Amniotic epithelial cell (primary cell): ENCODE measurements at regions not wholly inside any gene's neighbourhood (a gene's known extent, or its start where the extent isn't known, plus 50 kb on each side); places are given as distances from the start of the nearest gene placed in this dataset.
"Not testable (repeated sequence)": the region's sequence is repeated elsewhere in the genome, so short reads cannot be mapped to it uniquely, and the experiment has no call there.

ENCODE experiments used
- DNase-seq: peaks from one replicate; pipeline ENCODE4 v3.0.0-alpha.2; 2010; ENCODE audit warnings: low read depth

DNA sequence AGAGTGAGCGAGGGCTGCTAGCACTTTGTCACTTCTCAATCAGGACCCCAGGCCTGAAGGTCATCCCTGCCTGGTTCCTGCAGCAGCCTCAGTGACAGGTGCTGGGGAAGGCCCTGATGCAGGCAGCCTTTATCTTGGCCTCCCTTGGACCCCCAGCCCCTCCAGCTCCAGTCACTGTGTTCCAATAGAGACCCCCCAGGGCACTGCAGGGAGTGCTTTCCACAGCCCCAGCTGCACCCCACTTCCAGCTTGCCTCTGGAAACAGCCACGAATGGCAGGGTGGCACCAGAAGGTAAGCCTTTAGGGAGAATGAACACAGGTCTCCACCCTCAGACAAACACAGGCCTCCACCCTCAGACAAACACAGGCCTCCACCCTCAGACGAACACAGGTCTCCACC, 241.6 kb upstream of the SGCG start:
- DNase-seq: no peak

DNA sequence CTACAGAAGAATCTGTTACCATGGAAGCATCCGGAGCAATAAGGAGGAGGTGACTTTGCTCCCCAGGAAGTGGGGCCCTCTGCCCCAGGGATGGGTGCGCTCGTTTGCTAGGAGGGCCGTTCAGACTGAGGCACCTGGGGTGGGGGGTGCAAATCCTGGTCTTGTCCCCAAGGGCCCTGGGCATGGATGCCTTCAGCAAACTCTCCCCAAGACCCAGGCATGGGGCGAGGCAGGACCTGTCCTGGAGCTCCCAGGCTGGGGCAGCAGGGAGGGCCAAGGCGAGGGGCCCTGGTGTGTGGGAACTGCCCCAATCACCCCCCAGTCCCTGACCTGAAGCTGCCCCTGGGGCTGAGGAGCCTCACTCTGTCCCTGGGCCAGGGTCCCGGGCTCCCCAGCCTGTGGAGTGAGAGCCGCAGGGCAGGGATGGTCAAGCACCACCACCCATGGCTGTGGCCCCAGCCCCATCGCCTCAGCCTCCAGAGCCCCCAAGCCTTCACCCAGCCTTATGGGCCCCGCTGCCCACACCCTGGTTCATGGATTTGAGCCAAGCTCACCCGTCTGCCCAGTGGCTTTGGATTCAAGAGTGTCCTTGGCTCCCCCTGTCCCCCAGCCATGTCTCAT, 240.6 kb upstream of the SGCG start:
- no peak for DNase-seq

DNA sequence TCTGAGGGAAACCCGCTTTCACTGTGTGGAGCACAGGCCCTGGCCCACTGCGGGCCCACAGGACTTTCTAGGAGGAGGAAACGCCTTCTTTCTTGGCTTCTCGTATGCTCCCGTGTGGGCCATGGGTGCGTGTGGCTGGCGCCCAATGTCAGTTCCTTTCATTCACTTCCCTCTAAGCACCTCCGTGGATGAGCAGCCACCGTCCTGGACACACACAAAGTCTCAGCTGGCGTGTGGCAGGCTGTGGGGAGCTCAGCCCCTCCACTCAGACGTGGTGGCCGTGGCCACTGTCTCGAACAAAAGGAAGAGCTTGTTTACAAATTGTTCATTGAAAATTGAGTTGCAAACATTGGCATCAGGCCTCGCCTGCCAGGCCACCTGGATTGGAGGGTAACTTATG, 240.0 kb upstream of the SGCG start:
- no peak for DNase-seq

DNA sequence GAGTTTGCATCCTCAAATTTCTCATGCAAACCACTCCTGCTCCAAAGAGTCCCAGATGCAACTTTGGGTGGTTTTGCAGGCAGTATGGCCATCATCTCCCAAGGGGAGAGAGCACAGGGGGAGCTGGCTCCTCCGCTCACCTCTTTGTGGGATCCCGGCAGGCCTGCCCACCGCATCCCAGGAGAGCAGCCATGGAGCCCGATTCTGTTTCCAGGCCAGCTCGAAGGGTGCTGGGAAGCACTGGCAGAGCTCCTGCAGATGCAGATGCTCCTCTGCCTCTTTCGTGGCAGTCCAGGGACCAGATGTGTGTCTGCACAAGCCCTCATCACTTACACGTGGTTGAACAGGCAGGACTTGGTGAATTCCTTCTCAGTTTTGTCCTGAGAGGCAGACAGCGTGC, 239.3 kb upstream of the SGCG start:
- DNase-seq: not testable (repeated sequence)

DNA sequence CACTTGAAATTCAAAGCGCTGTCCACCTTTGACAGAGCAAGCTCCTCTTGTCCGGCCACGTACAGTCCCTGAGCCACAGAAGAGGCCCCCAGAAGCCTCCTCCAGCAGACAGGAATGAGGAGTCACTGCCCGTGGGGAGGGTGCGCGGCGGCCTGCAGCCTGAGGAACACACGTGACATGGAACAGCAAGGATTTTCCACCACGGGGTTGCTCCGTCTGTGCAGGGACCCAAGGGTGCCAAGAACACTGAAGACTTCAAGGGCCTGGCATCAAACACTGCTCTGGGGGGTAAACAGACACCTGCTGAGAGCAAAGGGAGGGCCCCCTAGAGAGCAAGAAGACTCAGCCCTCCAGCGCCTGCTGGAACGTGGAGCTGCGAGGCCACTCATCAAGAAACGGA, 237.9 kb upstream of the SGCG start:
- not testable (repeated sequence) for DNase-seq

DNA sequence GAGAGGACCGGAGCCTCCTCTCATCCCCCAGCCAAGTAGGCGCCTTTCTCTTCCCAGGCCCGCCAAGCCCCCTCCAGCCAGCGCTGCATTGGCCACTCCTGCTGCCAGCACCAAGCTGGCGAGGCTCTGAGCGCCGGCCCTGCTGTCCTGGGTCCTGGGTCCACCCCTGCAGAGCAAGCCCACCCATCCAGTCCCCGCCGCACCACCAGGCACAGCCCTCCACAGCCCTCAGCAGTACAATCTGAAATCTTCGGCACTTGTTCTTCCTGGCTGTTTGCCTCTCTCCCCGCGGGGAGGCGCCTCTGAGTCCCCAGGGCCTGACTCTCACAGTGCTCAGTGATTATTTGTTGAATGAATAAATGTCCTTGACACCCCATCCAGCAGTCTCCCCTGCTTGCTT, 236.4 kb upstream of the SGCG start:
- DNase-seq: no peak

DNA sequence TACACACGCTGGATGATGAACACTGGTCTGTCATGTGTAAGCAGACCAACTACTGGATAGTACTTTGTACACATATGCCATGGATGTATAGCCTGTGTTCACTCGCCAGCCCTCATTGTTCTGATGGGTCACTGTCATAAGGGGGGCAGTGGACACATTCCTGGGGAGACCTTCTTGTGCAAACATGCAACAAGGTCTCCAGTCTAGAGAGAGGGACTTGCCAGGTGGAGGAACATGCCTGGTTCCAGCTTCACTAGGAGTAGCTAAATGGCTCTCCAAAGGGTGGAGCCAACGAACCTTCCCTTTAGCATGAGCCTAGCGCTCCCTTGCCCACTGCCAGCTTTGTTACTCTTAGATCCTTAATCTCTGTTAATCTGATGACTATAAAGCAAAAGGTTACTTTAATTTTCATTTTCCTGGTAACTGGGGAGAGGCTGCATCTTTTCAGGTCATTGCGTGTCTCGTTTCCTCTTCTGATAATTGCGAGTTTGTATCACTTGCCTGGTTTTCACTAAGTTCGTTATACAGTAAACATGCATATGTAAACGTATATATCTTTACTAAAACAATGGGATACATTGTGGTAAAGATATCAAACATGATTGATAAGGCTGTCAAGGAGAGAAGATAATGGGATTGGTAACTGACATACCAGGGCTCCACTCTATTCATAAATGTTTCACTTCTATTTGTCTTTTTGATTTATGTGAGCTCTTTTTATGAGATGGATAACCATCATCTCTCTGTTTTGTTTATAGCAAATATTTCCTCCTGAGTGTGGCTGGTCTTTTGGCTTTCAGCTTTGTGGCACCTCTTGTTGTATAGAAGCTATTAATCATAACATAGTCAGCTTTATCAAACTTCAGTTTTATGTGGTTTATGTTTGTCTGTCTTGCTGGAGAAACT, 235.2 kb upstream of the SGCG start:
- no peak for DNase-seq

DNA sequence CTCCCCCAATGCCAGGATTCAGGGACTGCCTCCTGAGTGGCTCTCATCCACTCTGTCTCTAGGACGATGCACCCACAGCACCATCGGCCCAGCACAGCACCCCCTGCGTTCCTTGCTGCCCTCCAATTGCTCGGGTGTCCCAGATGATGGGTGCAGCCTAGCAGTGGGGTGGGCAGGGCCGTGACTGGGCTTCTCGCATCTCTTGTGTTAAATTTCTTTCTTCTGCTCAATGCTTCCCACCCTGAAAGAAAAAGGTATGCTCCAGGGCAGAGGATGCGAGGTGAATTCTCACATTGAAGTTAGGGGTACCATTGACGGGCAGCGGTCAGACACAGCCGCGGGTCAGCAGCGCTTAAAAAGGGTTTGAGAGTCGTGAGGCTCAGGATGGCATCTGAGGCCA, 232.4 kb upstream of the SGCG start:
- no peak for DNase-seq

DNA sequence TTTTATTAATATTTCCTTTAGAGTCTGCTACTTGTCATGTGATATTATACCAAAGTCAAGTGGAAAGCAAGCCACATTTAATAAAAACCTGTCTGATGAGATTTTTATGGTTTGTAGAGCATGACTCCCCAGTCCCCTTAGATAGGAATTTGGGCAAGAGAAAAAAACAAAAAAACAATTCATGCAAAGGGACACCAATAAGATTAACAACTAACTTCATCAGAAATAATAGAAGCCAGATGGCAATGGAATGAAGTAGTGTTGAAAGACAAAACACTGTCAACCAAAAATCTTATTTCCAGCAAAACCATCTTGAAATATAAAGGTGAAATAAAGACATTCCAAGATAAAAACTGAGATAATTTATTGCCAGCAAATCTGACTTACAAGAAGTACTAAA, 228.8 kb upstream of the SGCG start:
- DNase-seq: not testable (repeated sequence)

DNA sequence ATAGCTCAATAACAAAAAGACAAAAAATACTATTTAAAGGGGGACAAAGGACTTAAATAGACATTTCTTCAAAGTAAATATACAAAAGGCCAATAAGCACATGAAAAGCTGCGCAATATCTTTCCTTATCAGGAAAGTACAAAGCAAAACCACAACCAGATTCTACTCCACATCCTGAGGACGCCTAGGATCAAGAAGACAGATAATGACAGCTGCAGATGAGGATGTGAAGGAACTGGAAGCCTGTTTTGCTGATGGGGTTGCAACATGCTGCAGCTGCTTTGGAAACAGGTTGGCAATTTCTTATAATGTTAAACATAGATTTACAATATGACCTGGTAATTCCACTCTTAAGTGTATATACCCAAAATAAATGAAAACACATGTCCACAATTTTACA, 225.6 kb upstream of the SGCG start:
- peak; percentile 86 for DNase-seq

DNA sequence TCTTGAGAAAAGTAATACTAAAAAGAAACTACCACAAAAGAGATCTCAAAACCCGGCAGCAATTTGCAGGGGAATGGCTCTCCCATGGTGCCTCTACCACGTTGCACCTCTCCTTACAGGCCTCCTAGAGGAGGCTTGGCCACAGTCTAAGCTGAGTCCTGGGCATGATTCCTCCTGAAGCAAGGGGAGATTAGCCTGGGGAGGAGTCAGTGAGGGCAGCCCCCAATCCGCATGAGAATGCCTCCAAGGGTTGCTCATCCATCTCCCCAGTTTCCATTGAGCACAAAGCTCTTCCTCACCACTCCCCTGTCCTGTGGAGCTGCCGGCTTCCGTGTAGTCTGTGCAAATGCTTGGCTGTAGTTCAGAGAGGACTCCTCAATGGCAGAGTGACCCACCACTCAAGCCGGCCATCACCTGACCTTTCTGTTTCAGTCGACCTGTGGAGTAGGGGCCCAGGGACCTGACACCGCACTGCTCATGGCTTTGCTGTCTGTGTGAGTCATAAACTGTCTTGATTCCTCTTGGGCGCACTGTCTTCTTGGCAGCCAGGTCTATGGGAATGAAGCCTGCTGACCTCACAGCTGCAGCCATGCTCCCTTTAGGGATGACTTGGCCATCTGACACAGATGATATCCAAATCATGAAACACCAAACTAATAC, 224.2 kb upstream of the SGCG start:
- peak; percentile 20 for DNase-seq

DNA sequence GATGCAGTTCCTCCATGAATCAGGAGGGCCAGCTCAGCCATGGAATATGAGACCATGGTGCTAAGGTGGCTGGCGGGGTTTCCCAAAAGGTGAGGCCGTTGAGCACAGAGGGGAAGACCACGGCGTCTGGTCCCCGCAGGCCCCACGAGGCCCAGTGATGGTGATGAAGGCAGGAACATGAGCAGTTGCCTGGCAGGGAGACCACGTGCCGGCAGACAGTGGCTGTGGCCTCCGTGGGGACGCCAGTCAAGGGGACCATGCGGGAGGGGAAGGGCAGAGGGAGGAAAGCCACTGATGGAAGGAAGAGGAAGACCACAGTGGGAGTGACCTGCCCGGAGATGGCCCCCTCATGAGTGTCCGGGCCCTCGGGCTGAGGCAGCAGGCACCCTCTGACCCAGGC, 220.9 kb upstream of the SGCG start:
- not testable (repeated sequence) for DNase-seq

DNA sequence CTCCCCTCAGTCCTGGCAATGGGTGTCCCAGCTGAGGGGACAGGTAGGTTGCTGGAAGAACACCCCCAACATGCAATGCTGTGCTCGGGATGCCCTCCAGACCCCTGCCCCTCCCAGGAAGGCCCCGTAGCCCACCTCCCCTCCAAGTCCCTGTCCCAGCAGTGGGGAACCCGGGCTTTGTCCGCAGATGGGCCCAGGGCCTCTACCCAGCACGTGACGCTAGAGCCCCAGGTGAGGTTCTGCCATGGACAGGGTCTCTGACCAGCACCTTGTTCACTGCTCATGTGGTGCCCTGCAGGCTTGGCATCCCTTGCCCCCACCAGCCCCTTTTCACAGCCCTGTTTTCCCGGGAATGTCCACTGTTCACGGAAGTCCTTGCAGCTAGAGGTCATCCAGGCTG, 220.0 kb upstream of the SGCG start:
- DNase-seq: no peak

DNA sequence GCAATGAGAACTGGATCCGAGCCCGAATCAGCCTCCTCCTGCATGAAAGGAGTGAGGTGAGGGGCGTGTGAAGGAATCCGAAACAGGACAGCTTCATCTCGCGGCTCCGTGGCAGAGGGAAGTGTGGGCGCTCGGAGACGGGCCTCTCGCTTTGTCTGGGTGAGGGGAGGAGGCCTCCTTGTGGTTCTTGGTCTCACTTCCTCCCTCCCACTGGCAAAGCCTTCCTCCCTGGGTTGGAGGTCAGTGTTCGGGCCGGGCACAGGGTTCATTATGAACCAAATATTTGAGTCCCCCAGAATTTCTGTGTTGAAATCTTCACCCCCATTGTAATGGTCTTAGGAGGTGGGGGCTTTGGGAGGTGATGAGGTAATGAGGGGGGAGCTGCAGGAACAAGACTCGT, 219.4 kb upstream of the SGCG start:
- DNase-seq: not testable (repeated sequence)

DNA sequence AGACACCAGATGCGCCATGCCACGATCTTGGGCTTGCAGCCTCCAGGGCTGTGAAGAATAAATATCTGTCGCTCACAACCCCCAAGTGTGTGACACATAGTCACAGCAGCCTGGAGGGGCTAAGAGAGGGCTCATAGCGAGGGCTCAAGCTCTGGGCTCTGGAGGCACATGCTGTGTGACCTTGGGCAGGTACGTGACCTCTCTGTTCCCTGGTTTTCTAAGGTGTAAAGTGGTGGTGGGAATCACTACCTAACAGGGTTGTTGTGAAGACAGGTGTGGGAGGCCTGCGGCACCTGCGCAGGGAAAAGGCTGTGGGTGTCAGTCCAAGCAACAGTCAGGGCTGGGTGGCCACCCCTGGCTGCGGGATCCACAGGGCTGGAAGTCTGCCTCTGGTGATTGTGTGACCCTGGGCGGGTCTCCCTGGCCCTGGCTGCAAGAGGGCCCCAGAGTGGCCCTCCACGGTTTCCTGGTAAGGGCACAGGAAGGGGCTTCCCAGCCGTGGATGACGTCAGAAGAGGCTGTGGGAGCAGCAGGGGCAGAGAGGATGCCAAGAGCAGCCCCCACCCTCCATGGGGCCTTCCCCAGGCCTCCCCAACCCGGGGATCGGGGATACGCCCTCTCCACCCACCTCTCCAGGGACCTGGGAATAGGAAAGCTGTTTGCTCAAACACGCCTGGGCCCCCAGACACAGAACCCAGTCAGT, 218.8 kb upstream of the SGCG start:
- no peak for DNase-seq

DNA sequence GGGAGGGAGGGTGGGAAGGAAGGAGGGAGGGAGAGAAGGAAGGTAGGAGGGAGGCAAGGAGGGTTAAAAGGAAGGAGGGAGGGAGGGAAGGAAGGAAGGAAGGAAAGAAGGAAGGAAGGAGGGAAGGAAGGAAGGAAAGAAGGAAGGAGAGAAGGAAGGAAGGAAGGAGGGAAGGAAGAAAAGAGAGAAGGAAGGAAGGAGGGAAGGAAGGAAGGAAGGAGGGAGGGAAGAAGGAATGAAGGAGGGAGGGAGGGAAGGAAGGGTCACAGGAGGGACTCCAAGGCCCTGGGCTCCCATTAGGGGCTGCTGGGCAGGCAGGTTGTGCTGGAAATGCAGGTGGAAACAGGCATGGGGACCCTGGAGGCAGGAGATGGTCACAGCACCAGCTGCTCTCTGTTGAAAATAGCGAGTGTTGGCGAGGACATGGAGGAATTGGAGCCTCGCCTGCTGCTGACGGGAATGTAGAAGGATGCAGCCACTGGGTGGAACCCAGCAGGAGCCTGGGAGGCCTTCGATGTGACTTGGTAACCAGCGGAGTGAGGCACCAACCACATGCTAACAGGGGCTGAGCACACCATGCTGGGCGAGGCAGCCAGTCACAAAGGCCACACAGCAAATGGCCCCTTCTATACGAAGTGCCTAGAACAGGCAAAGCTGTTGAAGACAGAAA, 217.3 kb upstream of the SGCG start:
- not testable (repeated sequence) for DNase-seq

DNA sequence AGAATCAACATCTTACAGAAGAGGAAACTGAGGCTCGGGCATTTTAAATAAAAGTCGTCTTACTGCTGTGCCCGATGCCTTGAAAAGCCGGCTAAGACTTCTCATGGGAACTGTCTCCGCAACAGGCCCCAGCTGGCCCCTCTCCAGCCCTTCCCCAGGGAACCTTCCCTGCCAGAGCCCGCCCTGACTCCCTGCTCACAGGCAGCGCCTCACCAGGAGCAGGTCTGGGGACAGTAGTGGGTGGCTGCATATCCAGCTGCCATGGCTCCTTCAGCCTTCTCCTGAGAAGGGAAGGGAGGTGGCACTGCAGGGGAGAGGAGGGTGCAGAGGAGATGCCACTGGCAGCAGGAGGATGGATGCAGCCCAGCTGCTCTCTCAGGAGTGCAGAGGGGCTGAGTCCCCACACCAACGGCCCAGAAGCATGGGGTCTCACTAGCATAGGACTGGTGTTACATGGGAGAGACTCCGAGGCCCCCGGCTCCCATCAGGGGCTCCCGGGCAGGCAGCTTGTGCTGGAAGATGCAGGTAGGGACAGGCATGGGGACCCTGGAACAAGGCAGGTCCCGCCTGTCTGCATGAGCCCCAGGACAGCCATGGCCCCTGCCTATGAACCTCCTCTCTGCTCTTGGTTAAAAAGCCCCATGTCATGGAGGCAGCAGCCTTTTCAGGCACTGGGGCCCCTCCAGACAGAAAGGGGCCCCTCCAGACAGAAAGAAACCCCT, 216.4 kb upstream of the SGCG start:
- no peak for DNase-seq

DNA sequence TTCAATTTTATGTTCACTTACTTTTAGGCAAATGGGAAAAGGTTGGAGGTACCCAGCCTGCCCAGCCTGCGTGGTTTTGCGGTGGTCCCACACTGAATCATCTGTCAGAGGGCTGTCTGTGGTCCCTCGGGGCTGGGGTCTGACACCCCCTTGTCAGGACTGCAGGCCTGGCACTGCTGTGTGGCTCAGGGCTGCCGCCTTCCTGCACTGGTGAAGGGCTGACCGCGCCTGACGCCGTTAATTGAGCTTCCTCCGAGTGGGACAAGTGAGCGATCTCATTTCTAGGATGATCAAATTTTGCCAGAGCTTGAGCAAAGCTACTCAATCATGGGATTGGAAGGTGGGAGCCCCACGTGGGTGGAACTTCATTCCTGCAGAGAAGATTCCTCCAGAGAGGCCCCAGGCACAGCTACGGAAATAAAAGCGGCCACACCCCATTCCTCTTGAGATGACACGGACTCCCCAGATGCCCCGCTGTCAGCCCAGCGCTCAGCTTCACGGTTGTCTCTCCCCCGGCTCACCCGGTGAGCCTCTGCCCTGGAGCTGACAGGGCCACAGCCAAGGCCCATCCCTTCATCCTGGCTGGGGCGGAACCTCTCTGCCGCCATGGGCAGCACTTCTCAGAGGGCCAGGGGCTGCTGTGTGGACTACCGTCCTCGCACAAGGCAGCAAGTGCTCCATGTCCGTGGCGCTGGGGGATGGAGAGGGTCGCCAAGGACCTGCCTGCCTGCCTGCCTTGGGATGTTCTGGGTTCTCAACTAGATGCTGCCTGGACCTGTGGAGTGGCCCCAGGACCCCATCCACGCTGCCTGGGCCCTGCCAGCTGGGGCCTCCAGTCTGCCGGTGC, 215.5 kb upstream of the SGCG start:
- DNase-seq: not testable (repeated sequence)

DNA sequence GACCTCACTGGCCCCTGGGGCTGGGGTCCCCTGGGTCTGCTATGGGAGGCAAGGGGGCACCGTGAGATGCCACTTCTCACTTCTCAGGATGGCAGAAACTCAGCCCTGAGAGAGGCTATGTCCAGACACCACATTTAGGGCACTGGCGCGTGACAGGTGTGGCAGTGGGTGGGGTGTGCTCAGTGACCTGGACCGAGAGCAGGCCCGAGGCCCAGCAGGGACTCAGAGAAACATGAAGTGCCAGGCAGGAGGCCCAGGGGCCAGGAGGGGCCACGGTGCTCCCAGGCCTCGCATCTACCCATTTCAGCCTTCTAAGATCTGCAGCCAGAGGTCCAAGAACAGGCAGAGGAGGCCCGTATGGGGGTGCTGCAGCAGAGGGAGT, 214.9 kb upstream of the SGCG start:
- DNase-seq: not testable (repeated sequence)

DNA sequence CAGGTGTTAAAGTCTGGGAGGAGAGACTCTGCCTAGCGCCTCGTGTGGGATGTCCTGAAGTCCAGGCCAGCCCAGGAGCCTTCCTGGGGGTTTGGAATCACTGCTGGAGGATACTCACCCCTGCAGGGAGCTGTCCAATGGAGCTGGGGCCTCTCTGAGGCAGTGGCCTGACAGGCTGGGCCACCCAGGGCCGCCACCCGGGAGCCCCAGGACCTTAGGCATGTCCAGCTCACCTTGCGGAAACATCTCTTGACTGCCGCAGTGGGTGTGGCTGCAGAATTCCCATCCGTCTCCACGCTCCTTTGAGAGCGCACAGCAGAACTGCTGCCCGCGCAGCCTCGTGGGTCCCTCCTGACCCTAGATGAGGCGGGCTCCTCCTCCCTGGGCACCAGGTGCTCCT, 214.0 kb upstream of the SGCG start:
- not testable (repeated sequence) for DNase-seq
